Stomach (tissue), 8 donors: ENCODE measurements at regions not wholly inside any gene's neighbourhood (a gene's known extent, or its start where the extent isn't known, plus 50 kb on each side); places are given as distances from the start of the nearest gene placed in this dataset.

Experiments used
- DNase-seq, 2 donors: peaks; one replicate each; pipeline versions ENCODE4 v3.0.0 to v3.0.0-alpha.2; 2013 to 2019
- H3K27ac ChIP-seq, 5 donors: fragments of 200-600 bp in 4 of 5; sonication (generic) in 4 of 5; one replicate each; pipeline ENCODE4 v1.5.1; 2013 to 2019; ENCODE audit warnings: mild to moderate bottlenecking in 1 of 5, moderate library complexity in 1 of 5
- H3K27me3 ChIP-seq, 3 donors: fragments of 200-600 bp; sonication (generic); one replicate each; pipeline ENCODE4 v1.5.1; 2017 to 2019; ENCODE audit warnings: mixed run types in 1 of 3
- H3K36me3 ChIP-seq, 4 donors: fragments of 200-600 bp; sonication (generic); 1 replicate in 3 of 4; 2 replicates in 1 of 4; pipeline ENCODE4 v1.5.1; 2016 to 2019
- H3K4me1 ChIP-seq, 4 donors: fragments of 200-600 bp; sonication (generic); one replicate each; pipeline ENCODE4 v1.5.1; 2016 to 2019
- H3K4me3 ChIP-seq, 4 donors: fragments of 200-600 bp; sonication (generic) in 3 of 4; one replicate each; pipeline ENCODE4 v1.5.1; 2016 to 2019; ENCODE audit warnings: mild to moderate bottlenecking in 1 of 4
- H3K9me3 ChIP-seq, 4 donors: fragments of 200-600 bp; sonication (generic); one replicate each; pipeline ENCODE4 v1.5.1; 2016 to 2019
- CTCF ChIP-seq, 7 experiments: fragments of 450-650 bp in 4 of 7; fragments of 200-600 bp in 3 of 7; sonication (generic) in 3 of 7; IDR thresholded peaks; one replicate each; pipeline ENCODE4 v1.5.1; 2016 to 2019; ENCODE audit warnings: antibody characterized with exemption in 7 of 7, control low read depth in 2 of 7, mild to moderate bottlenecking in 1 of 7
- EP300 ChIP-seq: sonication (generic); formaldehyde crosslinking; IDR thresholded peaks from one replicate; pipeline ENCODE4 v1.6.1; 2017; ENCODE audit warnings: antibody characterized with exemption
- POLR2A ChIP-seq, 4 donors: fragments of 450-650 bp; IDR thresholded peaks; one replicate each; pipeline ENCODE4 v1.6.1; 2016; ENCODE audit warnings: antibody characterized with exemption in 4 of 4, control low read depth in 2 of 4, mild to moderate bottlenecking in 1 of 4, moderate library complexity in 1 of 4
- POLR2AphosphoS5 ChIP-seq, 3 donors: sonication (generic); formaldehyde crosslinking; IDR thresholded peaks; one replicate each; pipeline ENCODE4 v1.6.1; 2016; ENCODE audit warnings: antibody characterized with exemption in 3 of 3
- WGBS, 5 donors: extraction: QIAGEN DNeasy Blood & Tissue Kit in 3 of 5; methylation state at CpG; one replicate each; pipeline versions ENCODE4 v1.1.5 to v1.1.7; 2013 to 2018; 5-methylcytosine and 5-hydroxymethylcytosine counted together
- intact Hi-C: fragments of 100-400 bp; cut with DNase I; formaldehyde crosslinking; loops from one replicate; pipeline ENCODE4 v1.15.1; 2023; ENCODE audit warnings: low total_unique reads
- donor health status: healthy with polysubstance abuse.
- donor health status: Bipolar disorder and iron deficiency.
- donor health status: healthy.

- Histone ChIP-seq H3K4me3 (no peak overlapping the region), H3K27me3 (no peaks in the 10 kb centered on the region), H3K36me3 (no peaks in the 10 kb centered on the region), H3K4me1 (no peaks in the 10 kb centered on the region), H3K27ac (no peak overlapping the region), H3K9me3 (peaks cover 4 to 56% (median 24%) of the 10 kb centered on the region in 4 donors)
- WGBS, 5 donors: 80 to 93% (median 89%) methylated on average over 1 of the region's 1 CpG
- intact Hi-C loops: no loop called here
- TF ChIP-seq POLR2A (IDR thresholded peaks at IDR 0.05) (no peak), CTCF (IDR thresholded peaks at IDR 0.05) (no peak), EP300 (no peak)
- no peak for DNase-seq
Measured at GRCh38 chr3:1808590-1808989, 290.1 kb upstream of the CNTN4 start.

- intact Hi-C loops: no loop called here
- no peaks in the 10 kb centered on the region for H3K27me3 ChIP-seq
- no peak overlapping the region for H3K27ac ChIP-seq
- WGBS, 5 donors: 56 to 69% (median 62%) methylated on average over 5 of the region's 5 CpGs
- peak in 1 of 2 donors; percentile 2 for DNase-seq
- no peaks in the 10 kb centered on the region for H3K9me3 ChIP-seq
- TF ChIP-seq CTCF (IDR thresholded peaks at IDR 0.05): no peak
- TF ChIP-seq POLR2A (IDR thresholded peaks at IDR 0.05): no peak
- TF ChIP-seq EP300: no peak
- no peak for TF ChIP-seq POLR2AphosphoS5 (IDR thresholded peaks at IDR 0.05)
- H3K36me3 ChIP-seq: no peaks in the 10 kb centered on the region
- no peak overlapping the region for H3K4me3 ChIP-seq
- H3K4me1 ChIP-seq: no peaks in the 10 kb centered on the region
Measured at GRCh38 chr3:1823867-1824266, 274.8 kb upstream of the CNTN4 start.

GRCh38 chr3:1824359-1824758 is 274.3 kb upstream of the CNTN4 start:
- H3K27me3 ChIP-seq: no peaks in the 10 kb centered on the region
- TF ChIP-seq EP300 (no peak), POLR2A (IDR thresholded peaks at IDR 0.05) (no peak), CTCF (IDR thresholded peaks at IDR 0.05) (no peak), POLR2AphosphoS5 (IDR thresholded peaks at IDR 0.05) (no peak)
- H3K4me1 ChIP-seq: no peaks in the 10 kb centered on the region
- H3K9me3 ChIP-seq: no peaks in the 10 kb centered on the region
- no peak overlapping the region for H3K4me3 ChIP-seq
- WGBS, 5 donors: 79 to 88% (median 83%) methylated on average over 1 of the region's 1 CpG
- no peaks in the 10 kb centered on the region for H3K36me3 ChIP-seq
- intact Hi-C loops: no loop called here
- DNase-seq: peak in 1 of 2 donors; percentile 22
- no peak overlapping the region for H3K27ac ChIP-seq

GRCh38 chr3:1828519-1828918 is 270.1 kb upstream of the CNTN4 start:
- no peak for TF ChIP-seq EP300
- no peak for TF ChIP-seq POLR2A (IDR thresholded peaks at IDR 0.05)
- TF ChIP-seq CTCF (IDR thresholded peaks at IDR 0.05): no peak
- TF ChIP-seq POLR2AphosphoS5 (IDR thresholded peaks at IDR 0.05): no peak
- no peaks in the 10 kb centered on the region for H3K36me3 ChIP-seq
- no peak for DNase-seq
- no peaks in the 10 kb centered on the region for H3K27me3 ChIP-seq
- H3K9me3 ChIP-seq: no peaks in the 10 kb centered on the region
- H3K4me1 ChIP-seq: no peaks in the 10 kb centered on the region
- intact Hi-C loops: no loop called here
- no peak overlapping the region for H3K27ac ChIP-seq
- no peak overlapping the region for H3K4me3 ChIP-seq
- 89 to 97% (median 95%) methylated on average over 1 of the region's 1 CpG for WGBS, 5 donors
